ENCODE measurements at regions not wholly inside any gene's neighbourhood (a gene's known extent, or its start where the extent isn't known, plus 50 kb on each side); places are given as distances from the start of the nearest gene placed in this dataset.

DNA sequence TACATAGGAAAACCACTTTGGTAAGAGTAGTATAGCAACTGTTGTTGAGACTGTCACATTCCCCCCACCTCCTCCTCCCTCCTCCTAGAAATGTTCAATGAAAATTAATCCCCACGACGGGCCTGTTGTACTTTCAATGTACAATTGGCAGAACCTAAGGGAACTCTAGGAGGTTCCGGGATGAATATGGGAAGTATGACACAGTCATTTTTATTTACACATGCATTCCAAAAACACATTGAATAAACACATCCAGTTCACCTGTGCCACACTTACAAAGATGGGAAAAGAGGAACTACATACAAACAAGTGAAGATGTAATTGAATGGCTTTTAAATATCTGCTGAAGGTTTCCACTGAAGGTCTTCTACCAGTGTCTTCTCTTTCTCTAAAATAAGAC, 144.4 kb upstream of the NBPF11 start (continued):
- TF ChIP-seq CUX1 (IDR thresholded peaks at IDR 0.05; ENCODE audit: insufficient replicate concordance, low read depth, low read length), result no peak

GRCh38 chr1:148294116-148294807, 142.2 kb upstream of the NBPF11 start:
- intact Hi-C loops (cut with micrococcal nuclease; ENCODE audit: unreplicated experiment) (no loop called here), in situ Hi-C loops (cut with MboI) (no loop called here)
- WGBS (ENCODE audit: insufficient coverage, insufficient replicate concordance, low lambda C conversion rate, missing lambda C conversion rate), result 38% methylated on average over 5 of the region's 5 CpGs
- RAD21 ChIA-PET (ENCODE audit: unreplicated experiment), result no interaction called here
- no peaks in the 10 kb centered on the region for H3K36me3 ChIP-seq (ENCODE audit: control insufficient read depth in 2 of 2, insufficient read depth in 2 of 2, low read length in 1 of 2)
- H3K9ac ChIP-seq (ENCODE audit: control insufficient read depth, insufficient read depth, low read length), result no peak overlapping the region
- no TSS peak for BruUV-seq (replicated peaks)
- no peaks in the 10 kb centered on the region for H3K27me3 ChIP-seq (replicated peaks in 1 of 2; ENCODE audit: control insufficient read depth in 2 of 2, insufficient read depth in 2 of 2, low read length in 1 of 2)
- H3K79me2 ChIP-seq (ENCODE audit: control insufficient read depth, insufficient read depth, low read length), result no peaks in the 10 kb centered on the region
- FAIRE-seq (no peak), ATAC-seq (no peak), DNase-seq (ENCODE audit: low read depth, low spot score) (no peak)
- H2AFZ ChIP-seq (ENCODE audit: control insufficient read depth, low read depth, low read length), result no peak overlapping the region
- CTCF ChIA-PET, result no interaction called here
- SMC1A ChIA-PET (ENCODE audit: uncharacterized antibody, unreplicated experiment), result no interaction called here
- POLR2A ChIA-PET, result no interaction called here
- H4K20me1 ChIP-seq (ENCODE audit: control insufficient read depth, insufficient read depth), result no peaks in the 10 kb centered on the region
- no peak for TF ChIP-seq NRF1 (conservative IDR thresholded peaks at IDR 0.05; ENCODE audit: low read depth, low read length)
- no peaks in the 10 kb centered on the region for H3K4me1 ChIP-seq (ENCODE audit: control insufficient read depth, insufficient read depth, low read length)
- no peaks in the 10 kb centered on the region for H3K9me3 ChIP-seq (replicated peaks; ENCODE audit: control insufficient read depth, insufficient read depth, low read length)
- H3K4me3 ChIP-seq, result no peak overlapping the region
- H3K27ac ChIP-seq (ENCODE audit: control insufficient read depth, insufficient read depth), result no peak overlapping the region
- no peak overlapping the region for H3K4me2 ChIP-seq (ENCODE audit: control insufficient read depth, insufficient read depth)
